GM12892 (cell line): ENCODE measurements at regions not wholly inside any gene's neighbourhood (a gene's known extent, or its start where the extent isn't known, plus 50 kb on each side); places are given as distances from the start of the nearest gene placed in this dataset.

Experiments
- POLR2A ChIP-seq: IDR thresholded peaks from 2 replicates; pipeline ENCODE4 v1.6.1; 2011; ENCODE audit warnings: low read depth, low read length, control low read depth
- POLR2AphosphoS5 ChIP-seq: IDR thresholded peaks from 2 replicates; pipeline ENCODE4 v1.6.1; 2011; ENCODE audit warnings: low read depth, low read length, control low read depth

DNA sequence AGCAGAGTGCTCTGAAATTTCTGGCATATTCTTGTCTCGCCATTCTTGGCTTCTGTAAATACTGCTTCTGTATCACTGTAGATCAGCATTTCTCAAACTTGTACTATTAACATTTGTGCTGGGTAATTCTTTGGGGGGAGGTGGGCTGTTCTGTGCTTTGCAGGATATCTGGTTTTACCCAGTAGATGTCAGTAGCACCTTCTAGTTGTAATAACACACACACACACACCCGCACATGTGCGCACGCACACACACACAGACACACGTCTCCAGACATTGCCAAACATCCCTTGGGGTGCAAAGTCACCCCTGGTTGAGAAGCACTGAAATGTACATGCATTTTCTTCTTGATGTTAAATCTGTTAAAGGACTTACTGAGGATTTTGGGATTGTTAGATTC is 304.1 kb downstream of the MAT2B start:
- TF ChIP-seq POLR2A (no peak), POLR2AphosphoS5 (no peak)
